ENCODE measurements at regions not wholly inside any gene's neighbourhood (a gene's known extent, or its start where the extent isn't known, plus 50 kb on each side); places are given as distances from the start of the nearest gene placed in this dataset.
"Not testable (repeated sequence)": the region's sequence is repeated elsewhere in the genome, so short reads cannot be mapped to it uniquely, and the experiment has no call there.

- no peak for DNase-seq
Measured at GRCh38 chr6:120786682-120787081, 547.6 kb downstream of the TBC1D32 start.

GRCh38 chr6:120786256-120786655 lies 548.0 kb downstream of the TBC1D32 start:
- DNase-seq, result no peak

GRCh38 chr6:120785459-120786086 lies 548.7 kb downstream of the TBC1D32 start:
- DNase-seq, result no peak

GRCh38 chr6:120779441-120779840 lies 554.8 kb downstream of the TBC1D32 start:
- DNase-seq, result no peak

- DNase-seq, result no peak
Measured at GRCh38 chr6:120775698-120776097, 558.6 kb downstream of the TBC1D32 start.

- no peak for DNase-seq
Measured at GRCh38 chr6:120774275-120774674, 560.0 kb downstream of the TBC1D32 start.

- DNase-seq, result no peak
Measured at GRCh38 chr6:120771019-120771418, 563.3 kb downstream of the TBC1D32 start.

- no peak for DNase-seq
Measured at GRCh38 chr6:120764312-120764711, 570.0 kb downstream of the TBC1D32 start.

- DNase-seq, result no peak
Measured at GRCh38 chr6:120759570-120759969, 574.7 kb downstream of the TBC1D32 start.

GRCh38 chr6:120748574-120748973 lies 585.7 kb downstream of the TBC1D32 start:
- not testable (repeated sequence) for DNase-seq

GRCh38 chr6:120736740-120737139 lies 597.5 kb downstream of the TBC1D32 start:
- no peak for DNase-seq

- no peak for DNase-seq
Measured at GRCh38 chr6:120735641-120736040, 598.6 kb downstream of the TBC1D32 start.

GRCh38 chr6:120711255-120711654 lies 623.0 kb downstream of the TBC1D32 start:
- no peak for DNase-seq

GRCh38 chr6:120700001-120700400 lies 634.3 kb downstream of the TBC1D32 start:
- no peak for DNase-seq

- DNase-seq, result no peak
Measured at GRCh38 chr6:120686492-120686891, 647.8 kb downstream of the TBC1D32 start.

- DNase-seq, result no peak
Measured at GRCh38 chr6:120682145-120682544, 652.1 kb downstream of the TBC1D32 start.

GRCh38 chr6:120681204-120681603 lies 653.1 kb downstream of the TBC1D32 start:
- DNase-seq, result no peak

GRCh38 chr6:120675886-120676285 lies 658.4 kb downstream of the TBC1D32 start:
- no peak for DNase-seq

GRCh38 chr6:120671519-120671918 lies 662.8 kb downstream of the TBC1D32 start:
- DNase-seq, result peak; percentile 66

- no peak for DNase-seq
Measured at GRCh38 chr6:120652506-120652905, 681.8 kb downstream of the TBC1D32 start.

GRCh38 chr6:120648713-120649112 lies 685.6 kb downstream of the TBC1D32 start:
- no peak for DNase-seq

- no peak for DNase-seq
Measured at GRCh38 chr6:120646101-120646500, 688.2 kb downstream of the TBC1D32 start.

- no peak for DNase-seq
Measured at GRCh38 chr6:120632975-120633374, 701.3 kb downstream of the TBC1D32 start.

GRCh38 chr6:120627612-120628011 lies 706.7 kb downstream of the TBC1D32 start:
- no peak for DNase-seq

- no peak for DNase-seq
Measured at GRCh38 chr6:120622127-120622631, 712.1 kb downstream of the TBC1D32 start.

Data from islet precursor cell (in vitro differentiated cells).